ENCODE measurements at regions not wholly inside any gene's neighbourhood (a gene's known extent, or its start where the extent isn't known, plus 50 kb on each side); places are given as distances from the start of the nearest gene placed in this dataset.

DNA sequence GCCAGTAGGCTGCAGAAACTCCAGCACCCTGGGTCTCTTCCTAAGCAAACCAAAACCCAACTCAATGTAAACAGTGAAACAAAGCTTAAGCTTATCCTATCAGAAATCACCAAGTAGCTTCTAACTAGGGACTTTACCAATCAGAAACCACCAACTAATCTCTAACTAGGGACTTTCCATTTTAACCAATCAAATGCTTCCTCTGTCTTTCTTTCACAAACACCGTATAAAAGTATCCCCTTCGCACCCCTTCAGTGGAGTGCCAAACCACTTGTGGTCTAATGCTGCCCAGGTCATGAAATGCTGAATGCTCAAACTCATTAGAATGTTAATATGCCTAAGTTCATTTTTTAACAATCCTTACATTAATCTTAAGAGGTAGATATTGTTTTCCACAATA lies 250.5 kb upstream of the DUSP10 start:
- intact Hi-C loops (cut with micrococcal nuclease) = no loop called here
- Histone ChIP-seq H3K9me2 (ENCODE audit: insufficient read depth) (no peaks in the 10 kb centered on the region), H3K27me3 (ENCODE audit: insufficient read depth, low read length) (no peaks in the 10 kb centered on the region), H3K36me3 (ENCODE audit: control insufficient read depth in 1 of 2, insufficient read depth in 2 of 2, low read length in 2 of 2) (no peaks in the 10 kb centered on the region), H2AFZ (ENCODE audit: low read depth, low read length, poor library complexity, severe bottlenecking) (no peak overlapping the region), H3K4me3 (replicated peaks in 1 of 2; ENCODE audit: low read depth in 1 of 2, low read length in 2 of 2) (no peak overlapping the region), H3K9ac (ENCODE audit: low read length) (no peak overlapping the region), H3K4me2 (ENCODE audit: low read length) (no peak overlapping the region), H3K9me3 (ENCODE audit: control insufficient read depth in 1 of 2, insufficient read depth in 1 of 2, low read depth in 1 of 2, low read length in 2 of 2) (no peaks in the 10 kb centered on the region), H3K4me1 (ENCODE audit: control insufficient read depth in 1 of 2, insufficient read depth in 2 of 2, low read length in 2 of 2) (peaks cover 0 to 17% of the 10 kb centered on the region in 2 experiments; a peak in 2 of 4 replicates), H3K27ac (ENCODE audit: low read depth, low read length) (no peak overlapping the region), H3K79me2 (ENCODE audit: insufficient read depth, low read length) (no peaks in the 10 kb centered on the region), H4K20me1 (ENCODE audit: insufficient read depth) (no peaks in the 10 kb centered on the region)
- no TSS peak for BruUV-seq (replicated peaks)
- no peak for TF ChIP-seq ELF1 (IDR thresholded peaks at IDR 0.05; ENCODE audit: borderline replicate concordance, low read depth)
- TF ChIP-seq CEBPB (IDR thresholded peaks at IDR 0.05; ENCODE audit: low read depth) = no peak
- no peak for TF ChIP-seq EZH2 (IDR thresholded peaks at IDR 0.05)
- TF ChIP-seq SIN3A (IDR thresholded peaks at IDR 0.05; ENCODE audit: low read depth) = no peak
- TF ChIP-seq, protein P1, sequence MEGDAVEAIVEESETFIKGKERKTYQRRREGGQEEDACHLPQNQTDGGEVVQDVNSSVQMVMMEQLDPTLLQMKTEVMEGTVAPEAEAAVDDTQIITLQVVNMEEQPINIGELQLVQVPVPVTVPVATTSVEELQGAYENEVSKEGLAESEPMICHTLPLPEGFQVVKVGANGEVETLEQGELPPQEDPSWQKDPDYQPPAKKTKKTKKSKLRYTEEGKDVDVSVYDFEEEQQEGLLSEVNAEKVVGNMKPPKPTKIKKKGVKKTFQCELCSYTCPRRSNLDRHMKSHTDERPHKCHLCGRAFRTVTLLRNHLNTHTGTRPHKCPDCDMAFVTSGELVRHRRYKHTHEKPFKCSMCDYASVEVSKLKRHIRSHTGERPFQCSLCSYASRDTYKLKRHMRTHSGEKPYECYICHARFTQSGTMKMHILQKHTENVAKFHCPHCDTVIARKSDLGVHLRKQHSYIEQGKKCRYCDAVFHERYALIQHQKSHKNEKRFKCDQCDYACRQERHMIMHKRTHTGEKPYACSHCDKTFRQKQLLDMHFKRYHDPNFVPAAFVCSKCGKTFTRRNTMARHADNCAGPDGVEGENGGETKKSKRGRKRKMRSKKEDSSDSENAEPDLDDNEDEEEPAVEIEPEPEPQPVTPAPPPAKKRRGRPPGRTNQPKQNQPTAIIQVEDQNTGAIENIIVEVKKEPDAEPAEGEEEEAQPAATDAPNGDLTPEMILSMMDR (IDR thresholded peaks at IDR 0.05 in 2 of 3, conservative IDR thresholded peaks at IDR 0.05 in 1 of 3; ENCODE audit: borderline replicate concordance in 1 of 3, insufficient read depth in 1 of 3, low read depth in 2 of 3, low read length in 2 of 3) = no peak
- TF ChIP-seq SRF (IDR thresholded peaks at IDR 0.05; ENCODE audit: low read depth) = no peak
- TF ChIP-seq, protein P2, sequence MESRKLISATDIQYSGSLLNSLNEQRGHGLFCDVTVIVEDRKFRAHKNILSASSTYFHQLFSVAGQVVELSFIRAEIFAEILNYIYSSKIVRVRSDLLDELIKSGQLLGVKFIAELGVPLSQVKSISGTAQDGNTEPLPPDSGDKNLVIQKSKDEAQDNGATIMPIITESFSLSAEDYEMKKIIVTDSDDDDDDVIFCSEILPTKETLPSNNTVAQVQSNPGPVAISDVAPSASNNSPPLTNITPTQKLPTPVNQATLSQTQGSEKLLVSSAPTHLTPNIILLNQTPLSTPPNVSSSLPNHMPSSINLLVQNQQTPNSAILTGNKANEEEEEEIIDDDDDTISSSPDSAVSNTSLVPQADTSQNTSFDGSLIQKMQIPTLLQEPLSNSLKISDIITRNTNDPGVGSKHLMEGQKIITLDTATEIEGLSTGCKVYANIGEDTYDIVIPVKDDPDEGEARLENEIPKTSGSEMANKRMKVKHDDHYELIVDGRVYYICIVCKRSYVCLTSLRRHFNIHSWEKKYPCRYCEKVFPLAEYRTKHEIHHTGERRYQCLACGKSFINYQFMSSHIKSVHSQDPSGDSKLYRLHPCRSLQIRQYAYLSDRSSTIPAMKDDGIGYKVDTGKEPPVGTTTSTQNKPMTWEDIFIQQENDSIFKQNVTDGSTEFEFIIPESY (IDR thresholded peaks at IDR 0.05; ENCODE audit: extremely low read depth, insufficient replicate concordance, low read length) = no peak
- no peak for TF ChIP-seq EZH2phosphoT487 (IDR thresholded peaks at IDR 0.05; ENCODE audit: borderline replicate concordance)
- TF ChIP-seq, protein P3, sequence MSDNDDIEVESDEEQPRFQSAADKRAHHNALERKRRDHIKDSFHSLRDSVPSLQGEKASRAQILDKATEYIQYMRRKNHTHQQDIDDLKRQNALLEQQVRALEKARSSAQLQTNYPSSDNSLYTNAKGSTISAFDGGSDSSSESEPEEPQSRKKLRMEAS (IDR thresholded peaks at IDR 0.05) = no peak
- TF ChIP-seq TCF7L2 (IDR thresholded peaks at IDR 0.05; ENCODE audit: borderline replicate concordance, extremely low read depth, insufficient read depth, insufficient read length) = no peak
- no peak for TF ChIP-seq JUND (IDR thresholded peaks at IDR 0.05)
- no peak for TF ChIP-seq ZFX (IDR thresholded peaks at IDR 0.05)
- no peak for TF ChIP-seq SP1 (IDR thresholded peaks at IDR 0.05; ENCODE audit: low read depth)
- no peak for TF ChIP-seq EGR1 (IDR thresholded peaks at IDR 0.05; ENCODE audit: low read depth)
- TF ChIP-seq, protein P4, sequence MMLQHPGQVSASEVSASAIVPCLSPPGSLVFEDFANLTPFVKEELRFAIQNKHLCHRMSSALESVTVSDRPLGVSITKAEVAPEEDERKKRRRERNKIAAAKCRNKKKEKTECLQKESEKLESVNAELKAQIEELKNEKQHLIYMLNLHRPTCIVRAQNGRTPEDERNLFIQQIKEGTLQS (IDR thresholded peaks at IDR 0.05) = no peak
- no peak for TF ChIP-seq RAD21 (IDR thresholded peaks at IDR 0.05; ENCODE audit: low read depth)
- no peak for TF ChIP-seq YY1 (IDR thresholded peaks at IDR 0.05; ENCODE audit: extremely low read depth, insufficient replicate concordance, low read depth, low read length)
- TF ChIP-seq FOSL1 (IDR thresholded peaks at IDR 0.05; ENCODE audit: low read depth) = no peak
- CTCF ChIA-PET = interaction anchor here (1.1 to 1.3 kb wide), 2 partner anchors 10 to 449 kb away, joined by 3 read pairs; no protein-coding TSS in a partner anchor
- RAD21 ChIA-PET (ENCODE audit: low non-redundant PET in 1 of 2, low total read pairs in 2 of 2, uncharacterized antibody in 2 of 2, unreplicated experiment in 2 of 2) = no interaction called here
- ATAC-seq (no peak), DNase-seq (ENCODE audit: low read depth, low spot score) (no peak)
- POLR2A ChIA-PET = no interaction called here

All from HCT116 (cell line).